HepG2 (cell line): ENCODE measurements at regions not wholly inside any gene's neighbourhood (a gene's known extent, or its start where the extent isn't known, plus 50 kb on each side); places are given as distances from the start of the nearest gene placed in this dataset.

Experiments
- CREB1 ChIP-seq, 2 experiments: fragments of 450-650 bp in 1 of 2; IDR thresholded peaks; 2 replicates each; pipeline ENCODE4 v1.6.1; 2016 to 2017; ENCODE audit warnings: control low read depth in 1 of 2, mild to moderate bottlenecking in 1 of 2, missing compliant biosample characterization in 1 of 2, missing genetic modification characterization in 1 of 2
- FOXM1 ChIP-seq: sonication (generic); formaldehyde crosslinking; IDR thresholded peaks from 2 replicates; pipeline ENCODE4 v1.5.0; 2020; ENCODE audit warnings: missing genetic modification reagents
- PAX8 ChIP-seq: sonication (generic); formaldehyde crosslinking; IDR thresholded peaks from 2 replicates; pipeline ENCODE4 v1.8.0; 2022; ENCODE audit warnings: mild to moderate bottlenecking, missing genetic modification reagents, borderline replicate concordance
- YY1 ChIP-seq: IDR thresholded peaks from 2 replicates; pipeline ENCODE4 v1.6.1; 2011; ENCODE audit warnings: low read length, low read depth, moderate library complexity, mild to moderate bottlenecking; ENCODE audit not compliant: insufficient read depth, insufficient replicate concordance
- ZBTB20 ChIP-seq: sonication (generic); formaldehyde crosslinking; IDR thresholded peaks from 2 replicates; pipeline ENCODE4 v1.8.1; 2023; ENCODE audit warnings: missing genetic modification reagents, low read depth, mild to moderate bottlenecking, borderline replicate concordance
- TF ChIP-seq, protein P1 (sequence below): sonication (generic); formaldehyde crosslinking; IDR thresholded peaks from 2 replicates; pipeline ENCODE4 v1.5.0; 2020; ENCODE audit warnings: mild to moderate bottlenecking, missing genetic modification reagents, moderate library complexity
- TF ChIP-seq, protein P2 (sequence below): fragments of 450-650 bp; IDR thresholded peaks from 2 replicates; pipeline ENCODE4 v1.6.1; 2016
- TF ChIP-seq, protein P3 (sequence below): IDR thresholded peaks from 2 replicates; pipeline ENCODE4 v1.6.1; 2012; ENCODE audit warnings: inconsistent platforms
- TF ChIP-seq, protein P4 (sequence below): sonication (generic); formaldehyde crosslinking; IDR thresholded peaks from 2 replicates; pipeline ENCODE4 v1.8.0; 2022; ENCODE audit warnings: missing genetic modification reagents, low read depth, mild to moderate bottlenecking, borderline replicate concordance
- TF ChIP-seq, protein P5 (sequence below): sonication (generic); formaldehyde crosslinking; IDR thresholded peaks from 2 replicates; pipeline ENCODE4 v1.4.0; 2020; ENCODE audit warnings: mild to moderate bottlenecking, missing genetic modification reagents

DNA sequence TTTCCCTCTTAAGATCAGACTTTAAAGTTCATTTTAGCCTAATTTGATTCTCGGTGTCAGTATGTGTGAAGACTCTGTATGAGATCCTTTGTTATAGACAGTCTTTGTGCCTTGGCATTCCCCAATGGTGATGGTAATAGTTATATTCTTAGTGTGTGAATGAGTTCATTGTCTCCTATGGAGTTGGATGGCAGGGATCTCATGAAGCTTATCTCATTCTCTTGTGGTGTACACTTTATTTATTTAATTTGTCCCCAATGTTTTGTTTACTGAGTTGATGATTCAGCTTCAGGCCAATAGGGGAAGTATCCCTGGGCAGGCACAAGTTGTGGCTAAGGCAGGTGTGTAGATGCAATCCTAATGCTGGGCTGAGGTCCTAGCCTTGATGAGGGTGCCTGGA is 222.0 kb upstream of the DPPA4 start:
- no peak for TF ChIP-seq CREB1 (IDR thresholded peaks at IDR 0.05)
- no peak for TF ChIP-seq CREB1 (CRISPR knock-in tag; IDR thresholded peaks at IDR 0.05)
- TF ChIP-seq, protein P1, sequence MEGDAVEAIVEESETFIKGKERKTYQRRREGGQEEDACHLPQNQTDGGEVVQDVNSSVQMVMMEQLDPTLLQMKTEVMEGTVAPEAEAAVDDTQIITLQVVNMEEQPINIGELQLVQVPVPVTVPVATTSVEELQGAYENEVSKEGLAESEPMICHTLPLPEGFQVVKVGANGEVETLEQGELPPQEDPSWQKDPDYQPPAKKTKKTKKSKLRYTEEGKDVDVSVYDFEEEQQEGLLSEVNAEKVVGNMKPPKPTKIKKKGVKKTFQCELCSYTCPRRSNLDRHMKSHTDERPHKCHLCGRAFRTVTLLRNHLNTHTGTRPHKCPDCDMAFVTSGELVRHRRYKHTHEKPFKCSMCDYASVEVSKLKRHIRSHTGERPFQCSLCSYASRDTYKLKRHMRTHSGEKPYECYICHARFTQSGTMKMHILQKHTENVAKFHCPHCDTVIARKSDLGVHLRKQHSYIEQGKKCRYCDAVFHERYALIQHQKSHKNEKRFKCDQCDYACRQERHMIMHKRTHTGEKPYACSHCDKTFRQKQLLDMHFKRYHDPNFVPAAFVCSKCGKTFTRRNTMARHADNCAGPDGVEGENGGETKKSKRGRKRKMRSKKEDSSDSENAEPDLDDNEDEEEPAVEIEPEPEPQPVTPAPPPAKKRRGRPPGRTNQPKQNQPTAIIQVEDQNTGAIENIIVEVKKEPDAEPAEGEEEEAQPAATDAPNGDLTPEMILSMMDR (CRISPR knock-in tag), result no peak
- TF ChIP-seq FOXM1 (CRISPR knock-in tag), result no peak
- TF ChIP-seq ZBTB20 (CRISPR knock-in tag), result no peak
- no peak for TF ChIP-seq PAX8 (CRISPR knock-in tag)
- TF ChIP-seq, protein P2, sequence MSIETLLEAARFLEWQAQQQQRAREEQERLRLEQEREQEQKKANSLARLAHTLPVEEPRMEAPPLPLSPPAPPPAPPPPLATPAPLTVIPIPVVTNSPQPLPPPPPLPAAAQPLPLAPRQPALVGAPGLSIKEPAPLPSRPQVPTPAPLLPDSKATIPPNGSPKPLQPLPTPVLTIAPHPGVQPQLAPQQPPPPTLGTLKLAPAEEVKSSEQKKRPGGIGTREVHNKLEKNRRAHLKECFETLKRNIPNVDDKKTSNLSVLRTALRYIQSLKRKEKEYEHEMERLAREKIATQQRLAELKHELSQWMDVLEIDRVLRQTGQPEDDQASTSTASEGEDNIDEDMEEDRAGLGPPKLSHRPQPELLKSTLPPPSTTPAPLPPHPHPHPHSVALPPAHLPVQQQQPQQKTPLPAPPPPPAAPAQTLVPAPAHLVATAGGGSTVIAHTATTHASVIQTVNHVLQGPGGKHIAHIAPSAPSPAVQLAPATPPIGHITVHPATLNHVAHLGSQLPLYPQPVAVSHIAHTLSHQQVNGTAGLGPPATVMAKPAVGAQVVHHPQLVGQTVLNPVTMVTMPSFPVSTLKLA, result no peak
- TF ChIP-seq YY1, result no peak
- TF ChIP-seq, protein P3, sequence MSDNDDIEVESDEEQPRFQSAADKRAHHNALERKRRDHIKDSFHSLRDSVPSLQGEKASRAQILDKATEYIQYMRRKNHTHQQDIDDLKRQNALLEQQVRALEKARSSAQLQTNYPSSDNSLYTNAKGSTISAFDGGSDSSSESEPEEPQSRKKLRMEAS, result no peak
- TF ChIP-seq, protein P4, sequence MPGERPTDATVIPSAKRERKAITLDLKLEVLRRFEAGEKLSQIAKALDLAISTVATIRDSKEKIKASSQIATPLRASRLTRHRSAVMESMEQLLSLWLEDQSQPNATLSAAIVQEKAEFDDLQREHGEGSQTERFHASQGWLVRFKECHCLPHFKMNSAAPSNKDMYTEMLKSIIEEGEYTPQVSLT (CRISPR knock-in tag), result no peak
- TF ChIP-seq, protein P5, sequence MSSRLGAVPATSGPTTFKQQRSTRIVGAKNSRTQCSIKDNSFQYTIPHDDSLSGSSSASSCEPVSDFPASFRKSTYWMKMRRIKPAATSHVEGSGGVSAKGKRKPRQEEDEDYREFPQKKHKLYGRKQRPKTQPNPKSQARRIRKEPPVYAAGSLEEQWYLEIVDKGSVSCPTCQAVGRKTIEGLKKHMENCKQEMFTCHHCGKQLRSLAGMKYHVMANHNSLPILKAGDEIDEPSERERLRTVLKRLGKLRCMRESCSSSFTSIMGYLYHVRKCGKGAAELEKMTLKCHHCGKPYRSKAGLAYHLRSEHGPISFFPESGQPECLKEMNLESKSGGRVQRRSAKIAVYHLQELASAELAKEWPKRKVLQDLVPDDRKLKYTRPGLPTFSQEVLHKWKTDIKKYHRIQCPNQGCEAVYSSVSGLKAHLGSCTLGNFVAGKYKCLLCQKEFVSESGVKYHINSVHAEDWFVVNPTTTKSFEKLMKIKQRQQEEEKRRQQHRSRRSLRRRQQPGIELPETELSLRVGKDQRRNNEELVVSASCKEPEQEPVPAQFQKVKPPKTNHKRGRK (CRISPR knock-in tag), result no peak
